HG02678 (cell line): ENCODE measurements at regions not wholly inside any gene's neighbourhood (a gene's known extent, or its start where the extent isn't known, plus 50 kb on each side); places are given as distances from the start of the nearest gene placed in this dataset.
"Not testable (repeated sequence)": the region's sequence is repeated elsewhere in the genome, so short reads cannot be mapped to it uniquely, and the experiment has no call there.

ENCODE experiments used
- ATAC-seq: cut with Tn5 transposase; IDR thresholded peaks from one replicate; pipeline ENCODE4 v1.9.1; 2021; ENCODE audit warnings: mild to moderate bottlenecking, moderate library complexity; ENCODE audit not compliant: unreplicated experiment

DNA sequence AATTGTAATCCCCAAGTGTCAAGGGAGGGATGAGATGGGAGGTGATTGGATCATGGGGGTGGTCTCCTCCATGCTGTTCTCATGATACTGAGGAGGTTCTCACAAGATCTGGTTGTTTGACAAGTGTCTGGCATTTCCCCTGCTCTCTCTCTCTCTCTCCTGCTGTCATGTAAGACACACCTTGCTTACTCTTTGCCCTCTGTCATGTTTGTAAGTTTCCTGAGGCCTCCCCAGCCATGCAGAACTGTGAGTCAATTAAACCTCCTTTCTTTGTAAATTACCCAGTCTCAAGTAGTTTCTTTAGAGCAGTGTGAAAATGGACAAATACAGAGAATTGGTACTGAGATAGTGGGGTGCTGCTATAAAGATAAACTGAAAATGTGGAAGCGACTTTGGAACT lies 207.9 kb downstream of the HINT1 start:
- ATAC-seq, result no peak

DNA sequence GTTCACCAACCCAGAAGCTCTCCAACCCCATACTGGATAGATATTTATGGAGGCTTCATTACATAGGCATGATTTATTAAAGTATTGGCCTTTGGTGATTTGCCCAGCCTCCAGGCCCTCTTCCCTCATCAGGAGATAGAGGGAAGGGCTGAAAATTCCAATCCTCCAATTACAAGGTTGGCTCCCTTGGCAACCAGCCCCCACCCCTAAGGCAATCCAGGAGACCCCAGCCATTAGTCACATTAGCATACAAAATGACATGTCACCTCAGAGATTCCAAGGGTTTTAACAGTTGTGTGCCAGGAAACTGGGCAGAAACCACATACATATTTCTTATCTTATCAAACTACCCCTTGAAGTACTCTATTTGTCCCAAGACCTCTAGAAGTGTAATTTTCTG lies 210.0 kb downstream of the HINT1 start:
- no peak for ATAC-seq

DNA sequence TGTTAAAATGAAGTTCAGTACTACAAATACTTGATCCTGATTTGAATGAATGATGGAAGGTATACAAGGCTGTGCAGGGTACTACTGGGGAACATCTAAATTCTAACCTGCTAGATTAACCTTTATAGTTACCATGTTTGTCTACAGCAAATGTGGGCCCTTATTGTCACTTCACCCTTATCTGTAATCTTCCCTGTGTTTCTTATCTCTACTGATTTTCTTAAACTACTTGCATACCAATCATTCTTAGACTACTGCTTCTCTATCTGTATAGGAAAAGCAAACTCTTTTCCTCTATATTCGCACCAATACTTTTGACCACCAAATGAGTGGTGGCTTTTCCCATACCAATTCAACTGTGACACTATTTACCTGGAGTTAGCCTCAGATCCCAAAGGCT lies 210.7 kb downstream of the HINT1 start:
- no peak for ATAC-seq

DNA sequence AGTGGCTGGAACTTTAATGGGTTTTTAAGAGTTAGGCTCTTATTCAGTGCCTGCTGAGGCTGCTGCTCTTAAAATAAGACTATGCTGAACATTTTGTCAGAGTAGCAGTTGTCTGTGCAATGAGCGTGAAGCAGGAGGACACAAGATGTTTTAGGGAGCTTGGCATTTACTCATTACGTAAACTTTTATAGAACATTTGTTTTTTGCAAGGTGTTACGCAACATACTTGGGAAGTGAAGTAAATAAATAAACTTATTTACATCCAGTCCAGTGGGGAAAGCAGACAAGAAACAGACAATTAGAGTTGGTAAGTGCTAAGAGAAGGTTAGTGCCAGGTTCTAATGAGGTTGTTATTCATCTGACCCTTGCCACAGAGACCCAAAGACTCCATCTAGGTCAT lies 226.0 kb downstream of the HINT1 start:
- no peak for ATAC-seq

DNA sequence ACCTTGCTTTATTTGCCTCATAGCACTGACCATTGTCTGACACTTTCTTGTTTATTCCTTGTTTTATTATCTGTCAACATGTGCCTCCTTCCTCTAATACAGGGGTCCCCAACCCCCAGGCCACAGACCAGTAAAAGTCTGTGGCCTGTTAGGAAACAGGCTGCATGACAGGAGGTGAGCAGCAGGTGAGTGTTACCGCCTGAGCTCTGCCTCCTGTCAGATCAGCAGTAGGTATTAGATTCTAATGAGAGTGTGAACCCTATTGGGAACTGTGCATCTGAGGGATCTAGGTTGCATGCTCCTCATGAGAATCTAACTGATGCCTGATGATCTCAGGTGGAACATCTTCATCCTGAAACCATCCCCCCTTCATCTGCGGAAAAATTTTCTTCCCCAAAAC lies 228.0 kb downstream of the HINT1 start:
- no peak for ATAC-seq

DNA sequence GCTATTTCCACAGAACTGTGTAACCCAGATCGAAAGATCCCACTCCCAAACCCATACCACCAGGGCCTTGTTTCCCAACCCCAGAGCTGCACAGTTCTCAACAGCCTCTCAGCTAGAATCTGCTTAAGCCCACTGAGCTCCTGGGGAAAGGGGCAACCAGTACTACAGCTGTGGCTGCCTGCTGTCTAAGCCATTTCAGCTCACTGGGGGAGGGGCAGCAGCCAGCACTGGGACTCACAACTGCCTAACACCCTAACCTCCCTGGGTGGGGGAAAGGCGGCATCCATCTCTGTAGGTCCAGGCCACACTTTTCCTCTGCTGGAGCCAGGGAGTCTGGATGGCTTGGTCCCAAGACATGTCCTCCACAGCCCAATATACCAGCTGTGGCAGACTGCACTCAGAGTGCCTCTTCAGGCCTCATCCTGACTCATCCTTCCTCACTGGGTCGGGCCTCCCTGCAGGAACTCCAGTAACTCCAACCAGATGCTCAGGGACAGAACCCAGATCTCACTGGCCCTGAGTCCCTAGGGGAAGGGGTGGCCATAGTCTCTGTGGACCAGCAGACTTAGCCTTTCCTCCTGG lies 241.4 kb downstream of the HINT1 start:
- no peak for ATAC-seq

DNA sequence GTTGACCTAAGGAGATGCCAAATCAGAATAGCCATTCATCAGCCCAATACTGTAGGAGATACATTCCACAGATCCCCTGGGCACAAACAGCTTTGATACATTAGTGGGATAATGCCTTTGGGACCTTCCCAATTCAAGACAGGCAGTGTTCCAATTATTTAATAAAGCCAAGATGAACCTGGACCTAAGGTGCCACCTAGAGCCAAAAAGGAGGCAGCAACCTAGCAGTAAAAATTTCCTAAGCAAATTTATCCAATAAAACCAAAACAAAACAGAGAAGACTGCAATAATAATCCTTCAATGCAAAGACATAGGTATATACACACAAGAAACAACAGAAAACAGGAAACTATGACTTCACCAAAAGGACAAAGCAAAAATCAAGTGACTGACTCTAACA lies 253.0 kb downstream of the HINT1 start:
- ATAC-seq, result no peak

DNA sequence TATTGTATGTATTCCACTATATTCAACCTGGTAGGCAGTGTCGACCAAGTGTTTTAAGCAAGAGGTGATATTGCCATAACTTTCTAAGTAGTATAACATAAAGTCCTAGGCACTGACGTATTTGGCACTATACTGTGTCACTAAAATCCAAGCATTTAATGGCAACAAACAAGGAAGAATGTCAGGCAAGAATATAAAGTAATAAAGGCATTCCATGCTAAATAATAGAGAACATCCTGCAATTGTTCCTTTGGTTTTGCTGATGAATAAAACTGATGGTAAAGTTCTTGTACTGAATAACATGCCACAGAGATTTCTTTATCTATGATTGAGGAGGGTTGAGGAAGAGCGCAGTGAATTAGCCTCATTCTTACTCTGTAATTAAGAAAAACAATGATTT lies 256.9 kb downstream of the HINT1 start:
- no peak for ATAC-seq

DNA sequence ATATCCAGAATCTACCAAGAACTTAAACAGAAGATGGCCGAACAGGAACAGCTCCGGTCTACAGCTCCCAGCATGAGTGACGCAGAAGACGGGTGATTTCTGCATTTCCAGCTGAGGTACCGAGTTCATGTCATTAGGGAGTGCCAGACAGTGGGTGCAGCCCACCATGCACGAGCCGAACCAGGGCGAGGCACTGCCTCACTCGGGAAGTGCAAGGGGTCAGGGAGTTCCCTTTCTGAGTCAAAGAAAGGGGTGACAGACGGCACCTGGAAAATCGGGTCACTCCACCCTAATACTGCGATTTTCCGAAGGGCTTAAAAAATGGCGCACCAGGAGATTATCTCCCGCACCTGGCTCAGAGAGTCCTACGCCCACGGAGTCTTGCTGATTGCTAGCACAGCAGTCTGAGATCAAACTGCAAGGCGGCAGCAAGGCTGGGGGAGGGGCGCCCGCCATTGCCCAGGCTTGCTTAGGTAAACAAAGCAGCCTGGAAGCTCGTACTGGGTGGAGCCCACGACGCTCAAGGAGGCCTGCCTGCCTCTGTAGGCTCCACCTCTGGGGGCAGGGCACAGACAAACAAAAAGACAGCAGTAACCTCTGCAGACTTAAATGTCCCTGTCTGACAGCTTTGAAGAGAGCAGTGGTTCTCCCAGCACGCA lies 267.4 kb downstream of the HINT1 start:
- not testable (repeated sequence) for ATAC-seq

DNA sequence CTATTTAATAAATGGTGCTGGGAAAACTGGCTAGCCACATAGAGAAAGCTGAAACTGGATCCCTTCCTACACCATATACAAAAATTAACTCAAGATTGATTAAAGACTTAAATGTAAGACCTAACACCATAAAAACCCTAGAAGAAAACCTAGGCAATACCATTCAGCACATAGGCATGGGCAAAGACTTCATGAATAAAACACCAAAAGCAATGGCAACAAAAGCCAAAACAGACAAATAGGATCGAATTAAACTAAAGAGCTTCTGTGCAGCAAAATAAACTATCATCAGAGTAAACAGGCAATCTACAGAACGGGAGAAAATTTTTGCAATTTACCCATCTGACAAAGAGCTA lies 267.9 kb downstream of the HINT1 start:
- not testable (repeated sequence) for ATAC-seq

DNA sequence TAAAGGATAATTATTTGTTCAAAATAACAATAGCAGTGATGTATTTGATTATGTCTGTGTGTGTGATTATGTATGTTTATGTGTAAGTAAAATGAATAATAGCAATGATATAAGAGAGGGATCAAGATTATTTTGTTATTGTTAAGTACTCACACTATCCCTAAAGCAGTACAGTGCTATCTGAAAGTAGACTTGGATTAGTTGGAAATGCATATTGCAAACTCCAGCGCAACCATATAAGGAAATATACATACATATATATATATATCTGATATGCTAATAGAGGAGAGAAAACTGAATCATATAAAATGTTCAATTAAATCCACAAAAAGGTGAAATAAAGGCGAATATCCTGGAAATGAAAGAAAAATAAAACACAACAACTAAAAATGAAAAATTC lies 268.4 kb downstream of the HINT1 start:
- ATAC-seq, result no peak

DNA sequence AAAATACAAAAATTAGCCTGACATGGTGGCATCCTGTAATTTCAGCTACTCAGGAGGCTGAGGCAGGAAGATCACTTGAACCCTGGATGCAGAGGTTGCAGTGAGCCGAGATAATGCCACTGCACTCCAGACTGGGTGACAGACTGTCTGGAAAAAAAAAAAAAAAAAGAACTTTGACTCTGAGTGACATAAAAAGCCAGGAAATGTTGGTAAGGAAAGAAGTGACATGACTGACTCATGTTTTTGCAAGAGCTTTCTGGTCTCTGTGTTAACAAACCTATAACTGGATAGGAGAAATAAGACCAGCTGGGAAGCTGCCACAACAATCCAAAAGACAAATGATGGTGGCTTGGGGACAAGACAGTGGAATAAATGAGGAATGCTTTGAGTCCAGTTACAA lies 272.1 kb downstream of the HINT1 start:
- no peak for ATAC-seq

DNA sequence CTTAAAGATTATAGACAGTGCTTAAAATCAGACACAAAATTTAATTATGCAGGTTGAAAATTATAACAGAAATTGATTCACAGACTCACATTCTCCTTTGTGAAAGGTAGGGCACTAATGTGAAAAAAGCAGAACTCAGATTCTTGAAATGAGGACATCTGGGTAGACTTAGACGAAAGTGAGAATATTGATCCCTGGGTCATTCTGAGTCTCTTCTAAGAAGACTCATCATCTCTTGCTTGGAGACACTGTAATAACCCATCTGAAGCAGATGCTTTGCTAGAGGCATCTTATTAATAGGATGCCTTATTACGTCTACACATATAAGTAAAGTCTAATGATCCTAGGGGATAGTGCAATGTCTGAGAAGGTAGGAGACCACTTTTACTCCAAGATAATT lies 274.4 kb downstream of the HINT1 start:
- no peak for ATAC-seq

DNA sequence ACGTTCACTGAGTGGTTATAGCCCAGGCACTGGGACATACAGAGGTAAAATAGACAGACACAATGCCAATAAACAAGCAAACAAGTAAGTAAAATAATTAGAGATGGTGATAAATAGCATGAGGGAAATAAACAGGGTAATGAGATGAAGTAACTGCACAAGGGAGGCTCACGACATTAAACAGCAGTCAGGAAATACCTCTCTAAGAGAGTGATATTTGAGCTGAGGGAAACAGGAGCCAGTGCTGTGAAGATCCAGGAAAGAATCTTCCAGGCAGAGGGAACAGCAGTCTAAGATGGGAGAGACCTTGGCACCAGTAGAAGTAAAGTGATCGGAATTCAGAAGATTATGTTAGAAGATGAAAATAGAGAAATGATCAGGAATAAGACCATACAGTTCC lies 279.4 kb downstream of the HINT1 start:
- no peak for ATAC-seq

DNA sequence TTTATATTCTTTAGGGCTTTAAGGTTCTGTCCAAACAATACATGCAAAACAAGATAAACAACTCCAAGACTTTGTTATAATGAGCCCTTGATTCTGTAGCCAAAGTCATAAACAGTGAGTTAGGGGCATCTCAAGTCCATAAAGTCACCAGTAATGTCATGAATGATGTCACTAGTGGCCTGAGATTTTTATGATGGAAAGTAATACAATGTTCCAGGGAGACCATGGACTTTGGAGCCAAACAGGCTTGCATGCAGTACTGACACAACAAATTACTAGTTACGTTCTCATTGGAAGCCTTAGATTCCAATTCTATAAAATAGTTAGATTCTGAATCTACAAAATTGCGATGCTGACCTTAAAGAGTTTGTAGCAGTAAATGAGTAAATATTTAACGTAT lies 280.0 kb downstream of the HINT1 start:
- ATAC-seq, result no peak

DNA sequence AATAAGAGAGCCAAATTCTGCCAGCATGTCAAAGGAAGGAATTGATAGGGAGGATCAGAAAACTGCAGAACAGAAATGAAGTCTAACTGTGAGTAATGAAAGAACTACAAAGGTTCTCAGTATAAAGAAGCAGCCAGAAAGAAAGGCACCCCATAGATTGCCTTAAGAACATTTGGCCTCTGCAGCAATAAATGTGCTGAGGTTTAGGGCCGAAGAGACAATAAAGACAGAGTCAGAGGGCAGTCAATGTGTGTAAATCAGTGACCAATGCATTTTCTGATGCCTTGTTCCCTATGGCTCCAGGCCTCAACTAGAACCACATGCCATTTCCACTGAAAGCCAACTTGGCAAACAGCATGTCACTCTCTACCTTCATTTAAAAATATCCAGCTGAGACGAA lies 281.0 kb downstream of the HINT1 start:
- ATAC-seq, result no peak

DNA sequence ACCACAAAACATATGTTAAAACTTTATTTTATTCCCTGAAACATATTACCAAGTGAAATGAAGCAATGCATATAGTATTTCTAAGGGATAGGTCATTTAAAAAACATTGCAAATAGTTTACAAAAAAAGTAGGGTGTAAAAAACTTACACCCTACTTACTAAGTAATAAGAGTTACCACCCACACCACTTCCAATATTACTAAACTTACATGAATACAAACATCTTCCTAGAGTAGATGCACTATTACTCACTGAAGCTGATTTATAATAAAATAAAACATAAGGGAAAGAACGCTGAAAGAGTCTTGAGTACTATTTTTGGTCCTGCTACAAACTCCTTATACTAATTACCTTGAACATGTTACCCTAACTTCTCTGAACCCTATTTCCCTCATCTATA lies 289.4 kb downstream of the HINT1 start:
- ATAC-seq, result no peak

DNA sequence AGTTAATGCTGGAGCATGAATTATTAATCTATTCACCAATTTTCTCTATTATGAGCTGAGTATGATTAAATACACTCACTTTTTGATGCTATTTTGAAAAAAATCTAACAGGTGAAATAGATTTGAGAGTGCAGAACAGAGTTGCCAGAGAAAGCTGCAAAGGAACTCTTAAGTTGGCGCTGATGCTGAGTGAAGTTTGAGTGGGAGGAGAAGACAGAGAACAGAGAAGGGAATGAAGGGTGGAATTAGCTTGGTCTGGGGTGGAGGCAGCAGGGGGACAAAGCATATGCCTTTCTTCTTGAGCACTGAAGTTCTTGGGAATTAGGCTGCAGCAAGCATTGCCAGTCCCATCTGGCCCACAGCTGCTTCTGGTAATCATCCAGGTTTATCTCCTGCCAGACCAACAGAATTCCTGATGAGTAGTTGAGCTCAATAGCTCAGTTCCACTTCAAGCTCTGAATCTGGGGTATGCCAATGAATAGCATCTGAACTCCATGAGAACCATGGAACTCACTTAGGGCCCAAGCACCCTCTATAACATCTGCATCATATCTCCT lies 290.1 kb downstream of the HINT1 start:
- ATAC-seq, result no peak

DNA sequence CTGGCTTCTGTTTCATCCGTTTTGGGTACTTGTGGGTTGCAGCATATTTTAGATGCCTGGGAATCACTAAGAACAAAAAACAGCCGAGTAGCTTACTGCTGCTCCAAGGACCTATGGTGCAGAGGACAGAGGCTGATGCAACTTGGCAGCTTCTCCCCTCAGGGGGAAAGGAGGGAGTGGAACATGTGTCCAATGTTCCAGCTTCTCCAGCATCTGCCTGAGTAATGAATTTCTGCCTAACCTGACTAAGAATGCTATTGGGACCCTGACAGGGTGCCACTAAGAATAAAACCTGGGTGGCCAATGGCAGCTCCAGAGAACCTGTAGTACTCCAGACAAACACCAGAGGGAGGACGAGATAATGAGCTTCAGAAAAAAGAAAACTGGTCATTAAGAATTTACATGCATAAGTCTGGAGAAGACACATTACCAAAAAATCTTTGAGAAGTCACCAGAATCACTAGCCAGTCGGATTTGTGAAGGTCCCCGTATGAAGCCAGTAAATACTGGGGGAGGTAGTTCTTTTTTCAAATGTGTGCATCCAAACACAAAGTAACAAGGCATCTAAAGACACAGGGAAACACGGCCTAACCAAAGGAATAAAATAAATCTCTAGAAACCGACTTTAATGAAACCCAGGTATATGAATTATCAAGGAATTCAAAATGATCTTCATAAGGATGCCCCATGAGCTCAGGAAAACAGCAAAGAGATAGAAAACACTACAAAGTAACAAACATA lies 293.5 kb downstream of the HINT1 start:
- peak; percentile 82 for ATAC-seq

DNA sequence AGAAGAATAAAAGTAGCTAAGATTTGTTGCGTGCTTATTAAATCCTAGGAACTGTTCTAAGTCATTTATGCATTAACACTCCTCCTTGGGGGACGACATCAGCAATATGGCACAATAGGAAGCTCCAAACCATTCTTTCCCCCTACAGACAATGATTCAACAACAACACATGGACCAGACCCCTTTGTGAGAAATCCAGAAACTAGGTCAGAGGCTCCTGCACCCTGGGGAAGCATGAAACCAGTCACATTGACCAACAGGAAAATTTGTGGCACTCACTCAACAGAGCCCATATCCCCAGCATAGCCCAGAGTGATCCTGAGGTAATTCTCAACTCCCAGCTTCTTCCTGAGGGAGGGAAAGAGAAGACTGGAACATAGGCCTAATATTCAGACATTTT lies 294.4 kb downstream of the HINT1 start:
- no peak for ATAC-seq

DNA sequence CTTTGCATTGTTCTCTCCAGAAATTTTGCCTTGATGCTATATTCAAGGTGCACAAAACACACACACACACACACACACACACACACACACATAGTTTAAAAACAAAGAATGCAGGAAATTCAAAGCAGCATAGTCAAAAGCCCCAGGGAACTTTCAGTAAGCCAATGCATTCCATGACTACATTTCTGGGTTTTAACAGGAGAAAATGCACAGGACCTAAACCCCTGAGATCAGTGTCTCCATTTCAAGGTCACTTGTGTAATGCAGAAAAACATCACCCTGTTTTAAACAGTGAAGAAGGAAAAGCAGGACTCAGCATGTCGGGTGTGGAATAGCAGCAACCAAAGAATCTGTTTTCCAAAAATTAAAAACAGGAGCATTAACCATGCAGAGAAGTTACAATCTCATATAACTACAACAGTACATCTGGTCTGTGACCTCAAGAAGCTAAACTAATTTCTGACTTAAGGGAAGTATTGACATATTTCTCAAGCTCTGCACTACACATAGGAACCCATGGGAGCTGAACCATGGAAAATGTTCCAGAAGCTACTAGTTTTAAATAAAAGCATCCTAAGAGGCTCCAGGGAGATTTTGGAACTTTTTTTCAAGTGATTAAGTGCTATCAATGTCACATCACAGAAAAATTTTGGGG lies 296.7 kb downstream of the HINT1 start:
- no peak for ATAC-seq
